HG03066 (cell line): ENCODE measurements at regions not wholly inside any gene's neighbourhood (a gene's known extent, or its start where the extent isn't known, plus 50 kb on each side); places are given as distances from the start of the nearest gene placed in this dataset.

Experiments used
- ATAC-seq: cut with Tn5 transposase; IDR thresholded peaks from one replicate; pipeline ENCODE4 v1.9.1; 2021; ENCODE audit warnings: low read depth; ENCODE audit not compliant: unreplicated experiment

- ATAC-seq = no peak
These were observed 113.0 kb upstream of the DYNLRB2 start for GRCh38 chr16:80427795-80428194.

GRCh38 chr16:80418517-80419355 is 122.1 kb upstream of the DYNLRB2 start:
- no peak for ATAC-seq

GRCh38 chr16:80417706-80418271 is 123.0 kb upstream of the DYNLRB2 start:
- ATAC-seq = no peak

GRCh38 chr16:80408014-80408413 is 132.8 kb upstream of the DYNLRB2 start:
- ATAC-seq = no peak

GRCh38 chr16:80407265-80407987 is 133.4 kb upstream of the DYNLRB2 start:
- ATAC-seq = no peak

GRCh38 chr16:80404847-80405246 is 135.9 kb upstream of the DYNLRB2 start:
- no peak for ATAC-seq

GRCh38 chr16:80403894-80404293 is 136.9 kb upstream of the DYNLRB2 start:
- ATAC-seq = no peak

- no peak for ATAC-seq
These were observed 149.8 kb upstream of the DYNLRB2 start for GRCh38 chr16:80390871-80391489.

- ATAC-seq = no peak
These were observed 150.7 kb upstream of the DYNLRB2 start for GRCh38 chr16:80390046-80390445.

- no peak for ATAC-seq
These were observed 151.5 kb upstream of the DYNLRB2 start for GRCh38 chr16:80389338-80389737.

GRCh38 chr16:80387318-80387921 is 153.4 kb upstream of the DYNLRB2 start:
- no peak for ATAC-seq

GRCh38 chr16:80384862-80385261 is 155.9 kb upstream of the DYNLRB2 start:
- ATAC-seq = no peak

- no peak for ATAC-seq
These were observed 160.3 kb upstream of the DYNLRB2 start for GRCh38 chr16:80380514-80380913.

GRCh38 chr16:80377096-80377956 is 163.5 kb upstream of the DYNLRB2 start:
- ATAC-seq = no peak

- ATAC-seq = no peak
These were observed 164.8 kb upstream of the DYNLRB2 start for GRCh38 chr16:80375973-80376372.

- no peak for ATAC-seq
These were observed 165.3 kb upstream of the DYNLRB2 start for GRCh38 chr16:80375513-80375912.

- ATAC-seq = no peak
These were observed 168.5 kb upstream of the DYNLRB2 start for GRCh38 chr16:80372341-80372740.

GRCh38 chr16:80369138-80369958 is 171.4 kb upstream of the DYNLRB2 start:
- ATAC-seq = no peak
